ENCODE measurements at regions not wholly inside any gene's neighbourhood (a gene's known extent, or its start where the extent isn't known, plus 50 kb on each side); places are given as distances from the start of the nearest gene placed in this dataset.

GRCh38 chr20:7695635-7696034 lies 244.6 kb downstream of the HAO1 start:
- TF ChIP-seq CTCF (IDR thresholded peaks at IDR 0.05; ENCODE audit: low read depth, low read length, missing control alignments), result no peak
- H3K4me3 ChIP-seq (ENCODE audit: low read depth, low read length), result no peak overlapping the region
- DNase-seq (ENCODE audit: low read depth), result no peak

GRCh38 chr20:7696311-7696710 lies 243.9 kb downstream of the HAO1 start:
- no peak for TF ChIP-seq CTCF (IDR thresholded peaks at IDR 0.05; ENCODE audit: low read depth, low read length, missing control alignments)
- DNase-seq (ENCODE audit: low read depth), result no peak
- no peak overlapping the region for H3K4me3 ChIP-seq (ENCODE audit: low read depth, low read length)

GRCh38 chr20:7702141-7702540 lies 238.1 kb downstream of the HAO1 start:
- H3K4me3 ChIP-seq (ENCODE audit: low read depth, low read length), result no peak overlapping the region
- no peak for TF ChIP-seq CTCF (IDR thresholded peaks at IDR 0.05; ENCODE audit: low read depth, low read length, missing control alignments)
- no peak for DNase-seq (ENCODE audit: low read depth)

DNA sequence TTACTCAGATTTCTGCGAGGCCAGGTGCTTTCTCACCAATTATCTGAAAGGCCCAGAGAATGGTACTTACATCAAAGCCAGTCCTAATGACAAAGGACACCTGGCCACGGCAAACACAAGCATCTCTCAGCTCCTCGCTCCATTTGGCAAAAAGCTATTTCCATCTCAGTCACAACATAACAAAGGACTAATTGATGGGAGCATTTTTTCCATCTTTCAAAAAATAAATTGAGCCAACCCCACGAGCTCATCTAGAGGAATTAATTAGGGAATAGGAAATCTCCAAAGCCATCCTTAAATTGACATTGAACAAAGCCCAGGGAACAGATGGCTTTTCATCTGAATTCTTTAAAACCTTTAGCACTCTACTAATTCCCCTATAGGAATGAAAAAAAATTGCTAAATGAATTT lies 236.7 kb downstream of the HAO1 start:
- no peak overlapping the region for H3K4me3 ChIP-seq (ENCODE audit: low read depth, low read length)
- DNase-seq (ENCODE audit: low read depth), result no peak
- TF ChIP-seq CTCF (IDR thresholded peaks at IDR 0.05; ENCODE audit: low read depth, low read length, missing control alignments), result no peak

- no peak for DNase-seq (ENCODE audit: low read depth)
- no peak for TF ChIP-seq CTCF (IDR thresholded peaks at IDR 0.05; ENCODE audit: low read depth, low read length, missing control alignments)
- no peak overlapping the region for H3K4me3 ChIP-seq (ENCODE audit: low read depth, low read length)
These were observed 236.3 kb downstream of the HAO1 start for GRCh38 chr20:7703996-7704395.

- no peak overlapping the region for H3K4me3 ChIP-seq (ENCODE audit: low read depth, low read length)
- DNase-seq (ENCODE audit: low read depth), result no peak
- no peak for TF ChIP-seq CTCF (IDR thresholded peaks at IDR 0.05; ENCODE audit: low read depth, low read length, missing control alignments)
These were observed 232.1 kb downstream of the HAO1 start for GRCh38 chr20:7708112-7708511.

- TF ChIP-seq CTCF (IDR thresholded peaks at IDR 0.05; ENCODE audit: low read depth, low read length, missing control alignments), result no peak
- H3K4me3 ChIP-seq (ENCODE audit: low read depth, low read length), result no peak overlapping the region
- DNase-seq (ENCODE audit: low read depth), result no peak
These were observed 231.5 kb downstream of the HAO1 start for GRCh38 chr20:7708782-7709181.
